GM21529 (cell line): ENCODE measurements at regions not wholly inside any gene's neighbourhood (a gene's known extent, or its start where the extent isn't known, plus 50 kb on each side); places are given as distances from the start of the nearest gene placed in this dataset.

Experiments used
- ATAC-seq: cut with Tn5 transposase; IDR thresholded peaks from one replicate; pipeline ENCODE4 v1.9.1; 2021; ENCODE audit not compliant: unreplicated experiment

GRCh38 chr20:11838076-11838636 is 79.5 kb upstream of the BTBD3 start:
- ATAC-seq, result no peak

GRCh38 chr20:11841972-11842461 is 75.7 kb upstream of the BTBD3 start:
- ATAC-seq, result no peak

GRCh38 chr20:11843289-11843688 is 74.4 kb upstream of the BTBD3 start:
- no peak for ATAC-seq

- no peak for ATAC-seq
Measured at GRCh38 chr20:11844691-11845090, 73.0 kb upstream of the BTBD3 start.

- no peak for ATAC-seq
Measured at GRCh38 chr20:11845340-11845739, 72.4 kb upstream of the BTBD3 start.

- no peak for ATAC-seq
Measured at GRCh38 chr20:11846131-11846530, 71.6 kb upstream of the BTBD3 start.

- no peak for ATAC-seq
Measured at GRCh38 chr20:11847827-11848226, 69.9 kb upstream of the BTBD3 start.

- ATAC-seq, result no peak
Measured at GRCh38 chr20:11849270-11849915, 68.3 kb upstream of the BTBD3 start.

- ATAC-seq, result no peak
Measured at GRCh38 chr20:11849976-11850670, 67.6 kb upstream of the BTBD3 start.

- ATAC-seq, result no peak
Measured at GRCh38 chr20:11850901-11851300, 66.8 kb upstream of the BTBD3 start.

GRCh38 chr20:11851646-11852045 is 66.0 kb upstream of the BTBD3 start:
- ATAC-seq, result no peak

- ATAC-seq, result no peak
Measured at GRCh38 chr20:11852189-11852588, 65.5 kb upstream of the BTBD3 start.

GRCh38 chr20:11852811-11853210 is 64.9 kb upstream of the BTBD3 start:
- ATAC-seq, result no peak

GRCh38 chr20:11853359-11853758 is 64.3 kb upstream of the BTBD3 start:
- no peak for ATAC-seq

- ATAC-seq, result no peak
Measured at GRCh38 chr20:11861479-11861878, 56.2 kb upstream of the BTBD3 start.

GRCh38 chr20:11867291-11867919 is 50.3 kb upstream of the BTBD3 start:
- ATAC-seq, result no peak
